Esophagus squamous epithelium (tissue), 4 donors: ENCODE measurements at regions not wholly inside any gene's neighbourhood (a gene's known extent, or its start where the extent isn't known, plus 50 kb on each side); places are given as distances from the start of the nearest gene placed in this dataset.

ENCODE experiments used
- CTCF ChIP-seq, 6 experiments: fragments of 450-650 bp in 4 of 6; fragments of 200-600 bp in 2 of 6; sonication (generic) in 2 of 6; IDR thresholded peaks; one replicate each; pipeline ENCODE4 v1.5.1; 2016 to 2019; ENCODE audit warnings: antibody characterized with exemption in 6 of 6, mild to moderate bottlenecking in 4 of 6, moderate library complexity in 4 of 6
- POLR2A ChIP-seq, 4 donors: fragments of 450-650 bp; IDR thresholded peaks; one replicate each; pipeline ENCODE4 v1.6.1; 2017; ENCODE audit warnings: antibody characterized with exemption in 4 of 4, mild to moderate bottlenecking in 4 of 4, moderate library complexity in 3 of 4

- no peak for TF ChIP-seq CTCF (IDR thresholded peaks at IDR 0.05)
- TF ChIP-seq POLR2A (IDR thresholded peaks at IDR 0.05) = no peak
Measured at GRCh38 chr4:1582227-1582626, 101.9 kb downstream of the FAM53A start.
